NCI-H748 (cell line): ENCODE measurements at regions not wholly inside any gene's neighbourhood (a gene's known extent, or its start where the extent isn't known, plus 50 kb on each side); places are given as distances from the start of the nearest gene placed in this dataset.

ENCODE experiments used
- DNase-seq: peaks from one replicate; lab custom pipeline; 2025; ENCODE audit not compliant: unreplicated experiment; lab: John Stamatoyannopoulos, UW

DNA sequence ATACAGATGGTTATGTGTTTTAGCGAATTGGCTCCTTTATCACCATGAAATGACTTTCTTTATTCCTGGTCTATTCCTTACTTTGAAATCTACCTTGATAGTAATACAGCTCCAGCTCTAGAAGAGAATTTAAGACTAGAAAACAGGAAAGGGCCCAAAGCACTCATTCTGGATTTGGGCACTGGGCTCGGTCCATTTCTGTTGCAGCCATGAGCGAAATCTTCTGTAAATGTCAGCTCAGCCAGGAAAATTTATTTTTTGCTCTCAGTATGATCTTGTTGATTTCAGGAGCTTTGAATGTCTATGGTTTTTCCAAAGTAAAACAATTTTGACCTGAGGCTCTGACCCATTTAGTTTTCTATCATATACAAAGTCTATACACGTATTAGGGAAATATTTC is 104.1 kb downstream of the DIRAS2 start:
- DNase-seq: no peak

DNA sequence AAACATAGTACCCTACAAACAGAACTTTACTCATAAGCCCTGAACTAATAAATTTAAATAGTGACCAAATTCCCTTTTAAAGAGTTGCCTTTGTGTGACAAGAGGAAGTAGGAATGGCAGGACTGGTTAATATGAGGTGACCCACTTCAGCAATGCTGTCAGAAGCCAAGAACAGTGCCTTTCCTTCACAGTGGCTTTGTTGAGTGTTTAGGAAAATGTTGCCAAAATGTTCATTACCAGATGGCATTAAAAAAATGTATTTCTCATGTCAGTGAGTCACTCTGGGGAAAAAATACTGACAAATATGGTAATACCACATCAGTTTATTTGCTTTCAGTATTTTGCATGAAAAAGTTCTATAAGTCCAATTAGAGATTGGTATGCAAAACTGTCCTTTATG is 103.3 kb downstream of the DIRAS2 start:
- DNase-seq: no peak

DNA sequence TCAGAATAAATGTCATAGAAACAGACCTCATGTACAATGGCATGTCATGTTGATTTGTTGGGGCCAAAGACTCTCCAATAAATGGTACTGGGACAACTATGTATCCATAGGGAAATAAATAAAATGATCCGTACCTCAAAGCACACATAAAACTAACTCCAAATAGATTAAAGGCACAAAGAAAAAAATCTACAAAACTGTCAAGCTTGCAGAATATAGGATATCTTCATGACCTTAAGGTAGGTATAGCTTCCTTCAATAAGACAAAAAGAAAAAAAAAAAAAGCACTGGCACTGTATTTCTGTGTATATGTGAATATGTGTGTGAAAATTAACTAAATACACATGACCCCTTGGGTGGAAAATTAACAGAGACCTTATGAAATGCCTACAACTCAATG is 101.9 kb downstream of the DIRAS2 start:
- DNase-seq: no peak

DNA sequence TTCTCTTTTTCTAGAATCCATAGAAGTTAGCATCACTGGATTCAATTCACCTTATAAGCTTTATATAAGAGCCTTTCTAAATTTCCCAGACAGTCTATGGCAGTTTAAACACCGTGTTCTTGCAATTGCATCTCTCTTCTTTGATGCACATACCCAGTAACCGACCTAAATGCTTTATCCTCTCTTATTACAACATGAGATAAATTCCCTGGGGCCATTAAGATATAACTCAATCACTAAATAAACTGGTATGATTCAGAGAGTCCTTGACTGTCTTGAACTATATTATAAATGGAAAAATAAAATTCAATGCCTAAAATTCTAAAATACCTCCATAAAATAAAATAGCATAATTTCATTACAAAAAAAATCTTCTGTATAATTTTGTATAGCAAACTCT is 98.1 kb downstream of the DIRAS2 start:
- no peak for DNase-seq

DNA sequence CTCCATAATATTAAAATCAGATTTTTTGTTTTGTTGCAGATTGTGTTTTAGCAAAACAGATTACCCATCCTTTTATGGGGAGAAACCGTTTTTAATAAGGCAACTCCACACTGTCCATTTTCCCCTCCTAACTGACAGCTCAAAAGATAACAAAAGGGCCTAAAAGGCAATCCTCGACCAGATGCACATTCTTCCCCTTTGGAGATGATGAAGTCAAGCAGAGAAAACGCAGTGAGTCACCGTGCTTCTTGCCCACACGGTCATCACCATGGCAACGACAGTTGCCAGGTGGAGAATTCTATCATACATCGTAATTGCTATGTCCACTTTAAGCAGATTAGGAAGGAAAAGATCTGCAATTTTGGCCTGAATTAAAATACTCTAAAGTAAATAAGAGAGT is 96.4 kb downstream of the DIRAS2 start:
- DNase-seq: peak; percentile 100

DNA sequence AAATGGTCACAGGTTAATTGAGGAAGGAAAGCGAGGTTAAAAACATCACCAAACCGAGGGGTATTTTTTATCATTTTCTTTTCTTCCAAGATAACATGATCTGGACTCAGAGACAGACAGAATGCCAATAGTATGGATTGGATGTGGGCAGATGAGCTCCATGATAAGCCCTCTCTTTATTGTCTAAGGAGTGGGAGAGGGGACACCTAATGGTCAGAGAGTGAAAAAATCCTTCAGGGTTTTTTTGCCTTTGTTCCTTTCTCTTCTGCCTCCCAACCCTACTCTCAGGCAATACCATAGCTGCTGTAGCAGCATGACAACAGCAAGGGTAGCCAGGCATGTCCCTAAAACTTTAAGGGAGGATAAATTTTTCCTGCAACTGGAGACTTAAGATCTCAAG is 94.7 kb downstream of the DIRAS2 start:
- peak; percentile 50 for DNase-seq

DNA sequence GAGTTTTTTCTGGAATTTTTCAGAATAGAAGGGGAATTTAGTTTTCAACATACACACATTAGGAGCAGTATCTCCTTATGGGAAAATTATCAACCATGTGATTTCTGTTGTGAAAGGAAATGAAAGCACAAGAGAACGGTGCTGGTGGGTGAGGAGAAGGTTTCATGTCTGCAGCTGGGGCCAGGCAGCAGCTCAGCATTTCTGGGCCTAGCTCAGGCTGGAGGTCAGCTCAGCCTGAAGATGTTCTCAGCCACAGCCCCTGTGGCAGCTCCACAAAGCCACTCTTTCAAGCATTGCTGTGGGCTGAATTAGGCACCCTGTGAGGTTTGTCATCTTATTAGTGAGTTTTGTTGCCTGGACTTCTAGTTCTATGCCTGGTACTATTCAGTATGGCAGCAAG is 90.3 kb downstream of the DIRAS2 start:
- no peak for DNase-seq

DNA sequence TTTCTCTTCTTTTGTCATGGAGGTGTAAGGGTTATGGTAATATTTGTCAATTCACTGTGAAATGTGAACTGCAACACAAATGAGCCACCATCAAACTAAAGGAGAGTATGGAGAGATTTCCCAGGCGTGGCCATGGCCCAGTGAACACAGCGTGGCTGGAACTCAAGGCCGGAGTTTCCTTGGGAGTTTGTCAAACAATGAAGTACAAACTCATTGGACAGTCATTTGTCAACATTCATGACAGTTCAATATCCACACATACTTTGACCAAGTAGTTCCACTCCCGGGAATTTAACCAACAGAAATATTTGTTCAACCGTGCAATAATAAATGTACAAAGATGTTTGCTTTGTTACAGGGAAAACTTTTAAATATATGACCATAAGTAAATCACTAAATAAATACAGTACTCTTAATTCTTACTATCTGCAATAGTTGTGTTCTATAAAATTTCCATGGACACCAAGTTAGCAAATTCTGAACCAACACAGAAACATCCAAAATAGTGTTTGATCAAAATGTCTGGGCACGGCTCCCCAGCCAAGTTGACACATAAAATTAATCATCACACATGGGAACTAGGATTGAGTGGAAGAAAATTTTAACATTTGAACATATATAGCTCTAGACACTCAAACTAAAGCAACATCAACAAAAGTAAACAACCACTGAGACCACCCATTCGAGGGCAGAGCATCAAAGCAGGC is 87.1 kb downstream of the DIRAS2 start:
- DNase-seq: no peak

DNA sequence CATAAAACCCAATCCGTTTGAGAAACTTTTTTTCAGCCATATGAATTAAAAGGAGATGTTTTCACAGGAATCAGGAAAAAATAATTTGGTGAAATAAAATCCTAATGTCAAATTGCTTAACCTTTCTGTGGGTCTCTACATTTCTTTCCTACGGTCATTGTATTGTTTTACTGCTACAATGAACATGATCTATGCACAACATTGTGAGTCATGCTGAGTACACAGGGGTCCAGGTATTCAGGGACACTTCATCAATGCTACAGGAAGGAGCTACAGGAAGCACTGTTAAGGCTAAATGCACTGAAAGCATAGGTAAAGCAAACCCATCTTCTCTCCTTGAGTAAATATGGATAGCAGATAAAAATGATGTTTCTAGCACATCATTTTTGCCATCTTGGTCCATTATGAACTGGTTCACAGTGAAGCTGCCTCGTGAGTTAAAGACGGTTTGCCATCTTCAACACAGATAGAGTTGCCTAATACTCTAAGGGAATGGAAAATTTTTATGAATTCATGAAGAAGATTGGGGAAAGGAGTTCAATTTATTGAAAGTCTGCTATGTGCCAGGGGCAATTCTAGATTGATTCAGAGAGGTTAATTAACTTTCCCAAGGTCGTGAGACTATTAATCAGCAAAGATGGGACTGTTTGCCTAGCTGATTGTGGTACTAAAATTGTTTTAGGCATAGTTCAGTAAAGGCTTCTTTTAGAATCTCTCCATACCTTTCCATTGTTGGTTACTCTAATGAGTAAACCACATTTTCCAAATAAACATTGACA is 85.5 kb downstream of the DIRAS2 start:
- DNase-seq: peak; percentile 72

DNA sequence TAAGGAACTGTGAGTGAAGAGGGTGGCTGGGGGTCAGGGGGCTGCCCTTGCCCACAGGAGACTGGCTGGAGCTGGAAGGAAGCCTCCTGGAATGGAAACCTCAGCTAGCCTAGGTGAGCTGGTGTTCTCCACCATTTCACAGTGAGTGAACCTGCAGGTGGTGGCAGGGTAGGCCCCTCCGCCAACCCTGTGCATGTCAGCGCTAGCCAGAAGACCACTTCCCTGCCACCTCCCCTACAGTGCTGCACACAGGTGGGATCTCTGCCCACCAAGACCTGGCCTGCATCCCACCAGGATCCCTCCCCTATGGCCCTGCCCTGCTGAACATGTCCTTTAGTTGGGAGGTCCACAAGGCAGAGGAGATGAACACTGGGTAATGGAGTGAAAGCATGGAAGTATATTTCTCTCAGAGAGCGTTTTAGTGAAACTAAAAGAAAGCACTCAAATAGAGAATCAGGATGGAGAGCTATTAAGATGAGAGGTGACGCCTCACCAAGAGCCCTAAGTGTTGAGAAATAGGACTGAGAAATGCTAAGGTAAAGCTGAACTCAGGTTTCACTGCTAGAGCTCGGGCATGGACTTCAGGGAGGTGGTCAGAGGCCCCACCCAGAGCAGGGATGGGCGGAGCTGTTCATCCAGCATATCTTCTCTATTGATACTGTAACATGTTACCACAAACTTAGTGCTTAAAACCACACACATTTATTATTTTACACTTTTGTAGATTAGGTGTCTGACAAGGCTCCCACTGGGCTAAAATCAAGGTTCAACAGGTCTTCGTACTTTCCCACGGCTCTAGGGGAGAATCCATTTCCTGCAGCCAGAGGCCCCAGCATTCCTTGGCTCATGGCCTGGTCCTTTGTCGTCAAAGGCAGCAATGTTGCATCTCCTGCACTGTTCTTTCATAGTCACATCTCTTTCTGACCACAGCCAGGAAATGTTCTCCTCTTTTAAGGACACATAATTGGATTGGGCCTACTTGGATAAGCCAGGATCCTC is 83.2 kb downstream of the DIRAS2 start:
- no peak for DNase-seq
